A549 (cell line): ENCODE measurements at regions not wholly inside any gene's neighbourhood (a gene's known extent, or its start where the extent isn't known, plus 50 kb on each side); places are given as distances from the start of the nearest gene placed in this dataset.

Experiments used
- CHD4 ChIP-seq: fragments of 200-600 bp; sonication (generic); IDR thresholded peaks from 2 replicates; pipeline ENCODE4 v1.6.1; 2016; ENCODE audit warnings: antibody characterized with exemption, mild to moderate bottlenecking, borderline replicate concordance
- JUN ChIP-seq, 2 experiments: fragments of >200 bp; sonication (Bioruptor Twin); formaldehyde crosslinking; IDR thresholded peaks; 2 replicates in 1 of 2; 3 replicates in 1 of 2; pipeline ENCODE4 v1.6.1; 2016 to 2017
- MAX ChIP-seq: IDR thresholded peaks from 2 replicates; pipeline ENCODE4 v1.6.1; 2012
- PBX3 ChIP-seq: IDR thresholded peaks from 2 replicates; pipeline ENCODE4 v1.6.1; 2012
- POLR2A ChIP-seq: IDR thresholded peaks from 2 replicates; pipeline ENCODE4 v1.6.1; 2012; ENCODE audit warnings: mild to moderate bottlenecking, low read length
- RAD21 ChIP-seq, 2 experiments: fragments of >200 bp in 1 of 2; sonication (Bioruptor Twin) in 1 of 2; formaldehyde crosslinking in 1 of 2; IDR thresholded peaks in 1 of 2; conservative IDR thresholded peaks in 1 of 2; 2 replicates in 1 of 2; 3 replicates in 1 of 2; pipeline ENCODE4 v1.6.1; 2012 to 2018; ENCODE audit warnings: inconsistent platforms in 1 of 2
- RARB ChIP-seq: fragments of 250-450 bp; sonication (Bioruptor Pico); IDR thresholded peaks from 2 replicates; pipeline ENCODE4 v1.8.0; 2021; ENCODE audit warnings: mild to moderate bottlenecking, moderate library complexity
- SMC3 ChIP-seq: fragments of >200 bp; sonication (Bioruptor Twin); formaldehyde crosslinking; IDR thresholded peaks from 3 replicates; pipeline ENCODE4 v1.6.1; 2018; ENCODE audit warnings: inconsistent platforms
- USF2 ChIP-seq: fragments of 450-650 bp; IDR thresholded peaks from 2 replicates; pipeline ENCODE4 v1.6.1; 2014; ENCODE audit warnings: antibody characterized with exemption
- ZNF302 ChIP-seq: fragments of 250-450 bp; sonication (Bioruptor Pico); IDR thresholded peaks from 2 replicates; pipeline ENCODE4 v1.9.0; 2021; ENCODE audit warnings: inconsistent platforms, mild to moderate bottlenecking, moderate library complexity
- TF ChIP-seq, protein P1 (sequence below): fragments of >200 bp; sonication (Bioruptor Twin); formaldehyde crosslinking; IDR thresholded peaks from 3 replicates; pipeline ENCODE4 v1.5.1; 2016

- no peak for TF ChIP-seq JUN (IDR thresholded peaks at IDR 0.05)
- TF ChIP-seq, protein P1, sequence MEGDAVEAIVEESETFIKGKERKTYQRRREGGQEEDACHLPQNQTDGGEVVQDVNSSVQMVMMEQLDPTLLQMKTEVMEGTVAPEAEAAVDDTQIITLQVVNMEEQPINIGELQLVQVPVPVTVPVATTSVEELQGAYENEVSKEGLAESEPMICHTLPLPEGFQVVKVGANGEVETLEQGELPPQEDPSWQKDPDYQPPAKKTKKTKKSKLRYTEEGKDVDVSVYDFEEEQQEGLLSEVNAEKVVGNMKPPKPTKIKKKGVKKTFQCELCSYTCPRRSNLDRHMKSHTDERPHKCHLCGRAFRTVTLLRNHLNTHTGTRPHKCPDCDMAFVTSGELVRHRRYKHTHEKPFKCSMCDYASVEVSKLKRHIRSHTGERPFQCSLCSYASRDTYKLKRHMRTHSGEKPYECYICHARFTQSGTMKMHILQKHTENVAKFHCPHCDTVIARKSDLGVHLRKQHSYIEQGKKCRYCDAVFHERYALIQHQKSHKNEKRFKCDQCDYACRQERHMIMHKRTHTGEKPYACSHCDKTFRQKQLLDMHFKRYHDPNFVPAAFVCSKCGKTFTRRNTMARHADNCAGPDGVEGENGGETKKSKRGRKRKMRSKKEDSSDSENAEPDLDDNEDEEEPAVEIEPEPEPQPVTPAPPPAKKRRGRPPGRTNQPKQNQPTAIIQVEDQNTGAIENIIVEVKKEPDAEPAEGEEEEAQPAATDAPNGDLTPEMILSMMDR = no peak
- TF ChIP-seq POLR2A = no peak
- TF ChIP-seq RARB (CRISPR knock-in tag) = no peak
- TF ChIP-seq SMC3 = no peak
- no peak for TF ChIP-seq USF2
- TF ChIP-seq RAD21 (conservative IDR thresholded peaks at IDR 0.05 in 1 of 2, IDR thresholded peaks at IDR 0.05 in 1 of 2) = no peak
- TF ChIP-seq ZNF302 = no peak
- no peak for TF ChIP-seq MAX
- no peak for TF ChIP-seq CHD4
- TF ChIP-seq PBX3 = no peak
Measured at GRCh38 chr1:244346972-244347618, 104.6 kb downstream of the ADSS2 start.
